ENCODE measurements at regions not wholly inside any gene's neighbourhood (a gene's known extent, or its start where the extent isn't known, plus 50 kb on each side); places are given as distances from the start of the nearest gene placed in this dataset.

DNA sequence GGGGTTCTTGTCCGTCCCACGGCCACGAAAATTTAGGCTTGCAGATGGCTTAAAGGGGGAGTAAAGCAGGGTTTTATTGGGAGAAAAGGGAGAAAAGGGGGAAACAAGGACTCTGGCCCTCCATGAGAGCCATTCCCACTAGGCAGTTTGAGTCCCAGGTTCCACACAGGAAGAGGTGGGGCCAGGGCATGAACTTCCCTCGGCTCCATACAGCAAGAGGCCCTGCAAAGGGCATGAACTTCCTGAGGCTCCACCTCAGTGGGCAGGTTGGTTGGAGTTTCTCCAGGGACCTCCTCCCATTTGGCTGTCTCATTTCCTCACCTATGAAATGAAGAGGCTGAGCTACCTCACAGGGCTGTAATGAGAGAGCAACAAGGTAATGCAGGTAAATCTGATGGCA, 229.7 kb downstream of the MAT2B start:
- BruUV-seq (replicated peaks) = no TSS peak
- intact Hi-C loops (cut with micrococcal nuclease) = no loop called here
- no peaks in the 10 kb centered on the region for H3K4me1 ChIP-seq (ENCODE audit: control insufficient read depth, extremely low read depth, insufficient read depth, low read length)
- CTCF ChIA-PET = interaction anchor here (1.7 kb wide), 1 partner anchor 12 kb away, joined by 3 read pairs; no protein-coding TSS in a partner anchor
- FAIRE-seq (no peak), DNase-seq (ENCODE audit: low read depth, low spot score) (no peak)
- no peaks in the 10 kb centered on the region for H3K9me3 ChIP-seq (replicated peaks; ENCODE audit: control insufficient read depth, insufficient read depth, low read length)
- H3K27me3 ChIP-seq (ENCODE audit: control insufficient read depth in 2 of 2, insufficient read depth in 2 of 2, low read length in 2 of 2) = no peaks in the 10 kb centered on the region
- no peaks in the 10 kb centered on the region for H3K36me3 ChIP-seq (ENCODE audit: control insufficient read depth in 2 of 2, extremely low read depth in 1 of 2, insufficient read depth in 2 of 2, low read length in 2 of 2)
- H3K4me3 ChIP-seq (replicated peaks in 1 of 3; ENCODE audit: insufficient read depth in 1 of 3, low read depth in 1 of 3, low read length in 3 of 3) = no peak overlapping the region
- no peak overlapping the region for H3K27ac ChIP-seq (ENCODE audit: insufficient read depth, low read depth, low read length)
- H3K4me2 ChIP-seq (ENCODE audit: insufficient read depth, low read length) = no peak overlapping the region
- H4K20me1 ChIP-seq (replicated peaks; ENCODE audit: control insufficient read depth, extremely low read depth, insufficient read depth, low read length) = no peaks in the 10 kb centered on the region
- POLR2A ChIA-PET = no interaction called here
- dilution Hi-C loops (cut with MboI; ENCODE audit: extremely low pct_ligation_motif_present, low sequenced_read_pairs) = no loop called here
- no peaks in the 10 kb centered on the region for H3K9me1 ChIP-seq (replicated peaks; ENCODE audit: control insufficient read depth, extremely low read depth, insufficient read depth, low read length)
- H3K79me2 ChIP-seq (ENCODE audit: control insufficient read depth, insufficient read depth, low read length) = no peaks in the 10 kb centered on the region
- TF ChIP-seq, protein P1, sequence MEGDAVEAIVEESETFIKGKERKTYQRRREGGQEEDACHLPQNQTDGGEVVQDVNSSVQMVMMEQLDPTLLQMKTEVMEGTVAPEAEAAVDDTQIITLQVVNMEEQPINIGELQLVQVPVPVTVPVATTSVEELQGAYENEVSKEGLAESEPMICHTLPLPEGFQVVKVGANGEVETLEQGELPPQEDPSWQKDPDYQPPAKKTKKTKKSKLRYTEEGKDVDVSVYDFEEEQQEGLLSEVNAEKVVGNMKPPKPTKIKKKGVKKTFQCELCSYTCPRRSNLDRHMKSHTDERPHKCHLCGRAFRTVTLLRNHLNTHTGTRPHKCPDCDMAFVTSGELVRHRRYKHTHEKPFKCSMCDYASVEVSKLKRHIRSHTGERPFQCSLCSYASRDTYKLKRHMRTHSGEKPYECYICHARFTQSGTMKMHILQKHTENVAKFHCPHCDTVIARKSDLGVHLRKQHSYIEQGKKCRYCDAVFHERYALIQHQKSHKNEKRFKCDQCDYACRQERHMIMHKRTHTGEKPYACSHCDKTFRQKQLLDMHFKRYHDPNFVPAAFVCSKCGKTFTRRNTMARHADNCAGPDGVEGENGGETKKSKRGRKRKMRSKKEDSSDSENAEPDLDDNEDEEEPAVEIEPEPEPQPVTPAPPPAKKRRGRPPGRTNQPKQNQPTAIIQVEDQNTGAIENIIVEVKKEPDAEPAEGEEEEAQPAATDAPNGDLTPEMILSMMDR (IDR thresholded peaks at IDR 0.05; ENCODE audit: extremely low read depth in 1 of 2, insufficient read depth in 1 of 2, low read depth in 1 of 2, low read length in 2 of 2) = no peak
- TF ChIP-seq, protein P2, sequence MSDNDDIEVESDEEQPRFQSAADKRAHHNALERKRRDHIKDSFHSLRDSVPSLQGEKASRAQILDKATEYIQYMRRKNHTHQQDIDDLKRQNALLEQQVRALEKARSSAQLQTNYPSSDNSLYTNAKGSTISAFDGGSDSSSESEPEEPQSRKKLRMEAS (IDR thresholded peaks at IDR 0.05; ENCODE audit: insufficient read depth, insufficient read length) = no peak
- TF ChIP-seq EZH2 (IDR thresholded peaks at IDR 0.05; ENCODE audit: borderline replicate concordance, low read depth, low read length, severe bottlenecking) (no peak), JUN (IDR thresholded peaks at IDR 0.05; ENCODE audit: borderline replicate concordance, insufficient read depth, insufficient read length, low read depth) (no peak), POLR2A (IDR thresholded peaks at IDR 0.05; ENCODE audit: low read depth, low read length) (no peak), MYC (IDR thresholded peaks at IDR 0.05; ENCODE audit: low read depth, low read length) (no peak), FOS (IDR thresholded peaks at IDR 0.05; ENCODE audit: borderline replicate concordance, insufficient read depth, low read length) (no peak)
- H2AFZ ChIP-seq (ENCODE audit: low read depth, low read length) = no peak overlapping the region
- no peak overlapping the region for H3K9ac ChIP-seq (replicated peaks; ENCODE audit: extremely low read depth, insufficient read depth, low read length)

Data from endothelial cell of umbilical vein (primary cell).